ENCODE measurements at regions not wholly inside any gene's neighbourhood (a gene's known extent, or its start where the extent isn't known, plus 50 kb on each side); places are given as distances from the start of the nearest gene placed in this dataset.

DNA sequence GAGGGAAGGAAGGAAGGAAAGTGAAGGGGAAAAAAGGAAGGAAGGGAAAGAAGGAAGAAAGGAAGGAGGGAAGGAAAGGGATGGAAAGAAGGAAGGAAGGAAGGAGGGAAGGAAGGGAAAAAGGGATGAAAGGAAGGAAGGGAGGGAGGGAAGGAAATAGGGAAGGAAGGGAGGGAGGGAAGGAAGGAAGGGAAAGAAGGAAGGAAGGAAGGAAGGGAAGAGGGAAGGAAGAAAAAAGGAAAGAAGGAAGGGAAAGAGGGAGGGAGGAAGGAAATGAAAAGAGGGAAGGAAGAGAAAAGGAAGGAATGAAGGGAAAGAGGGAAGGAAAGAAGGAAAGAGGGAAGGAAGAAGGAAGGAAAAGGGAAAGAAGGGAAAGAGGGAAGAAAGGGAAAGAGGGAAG is 136.9 kb downstream of the BARX1 start:
- TF ChIP-seq, protein P1, sequence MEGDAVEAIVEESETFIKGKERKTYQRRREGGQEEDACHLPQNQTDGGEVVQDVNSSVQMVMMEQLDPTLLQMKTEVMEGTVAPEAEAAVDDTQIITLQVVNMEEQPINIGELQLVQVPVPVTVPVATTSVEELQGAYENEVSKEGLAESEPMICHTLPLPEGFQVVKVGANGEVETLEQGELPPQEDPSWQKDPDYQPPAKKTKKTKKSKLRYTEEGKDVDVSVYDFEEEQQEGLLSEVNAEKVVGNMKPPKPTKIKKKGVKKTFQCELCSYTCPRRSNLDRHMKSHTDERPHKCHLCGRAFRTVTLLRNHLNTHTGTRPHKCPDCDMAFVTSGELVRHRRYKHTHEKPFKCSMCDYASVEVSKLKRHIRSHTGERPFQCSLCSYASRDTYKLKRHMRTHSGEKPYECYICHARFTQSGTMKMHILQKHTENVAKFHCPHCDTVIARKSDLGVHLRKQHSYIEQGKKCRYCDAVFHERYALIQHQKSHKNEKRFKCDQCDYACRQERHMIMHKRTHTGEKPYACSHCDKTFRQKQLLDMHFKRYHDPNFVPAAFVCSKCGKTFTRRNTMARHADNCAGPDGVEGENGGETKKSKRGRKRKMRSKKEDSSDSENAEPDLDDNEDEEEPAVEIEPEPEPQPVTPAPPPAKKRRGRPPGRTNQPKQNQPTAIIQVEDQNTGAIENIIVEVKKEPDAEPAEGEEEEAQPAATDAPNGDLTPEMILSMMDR (conservative IDR thresholded peaks at IDR 0.05 in 1 of 2, IDR thresholded peaks at IDR 0.05 in 1 of 2; ENCODE audit: extremely low read depth in 1 of 2, insufficient read depth in 1 of 2, low read depth in 1 of 2, low read length in 2 of 2), result no peak
- TF ChIP-seq EZH2 (IDR thresholded peaks at IDR 0.05; ENCODE audit: borderline replicate concordance, low read length), result no peak
